ENCODE measurements at regions not wholly inside any gene's neighbourhood (a gene's known extent, or its start where the extent isn't known, plus 50 kb on each side); places are given as distances from the start of the nearest gene placed in this dataset.
"Not testable (repeated sequence)": the region's sequence is repeated elsewhere in the genome, so short reads cannot be mapped to it uniquely, and the experiment has no call there.

DNA sequence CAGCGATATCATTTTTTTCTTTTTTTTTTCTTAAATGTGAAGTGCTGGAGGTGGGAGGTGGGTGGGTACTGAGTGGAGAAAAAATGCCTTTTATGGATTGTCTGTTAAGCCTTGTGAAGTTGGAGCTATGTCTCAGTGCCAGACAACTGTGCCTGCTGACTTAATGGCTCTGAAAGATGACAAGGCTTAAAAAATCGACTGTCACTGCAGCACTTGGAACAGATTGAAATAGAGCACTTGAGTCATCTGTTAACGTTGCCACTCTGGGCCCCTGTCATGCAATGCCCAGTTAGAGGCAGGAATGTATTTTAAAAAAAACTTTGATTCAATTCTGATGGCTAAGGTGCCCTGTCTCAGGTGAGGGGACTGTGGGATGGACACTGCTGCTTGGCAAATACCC is 108.2 kb upstream of the HS3ST2 start:
- Mint-ChIP-seq H3K4me1 (no peaks in the 10 kb centered on the region), H3K4me3 (no peak overlapping the region), H3K36me3 (no peaks in the 10 kb centered on the region), H3K27ac (no peak overlapping the region), H3K9me3 (no peaks in the 10 kb centered on the region), H3K27me3 (peaks cover 2% of the 10 kb centered on the region)
- POLR2A ChIA-PET = no interaction called here
- ATAC-seq (ENCODE audit: low read depth) (no peak), DNase-seq (no peak)

- Mint-ChIP-seq H3K36me3 (no peaks in the 10 kb centered on the region), H3K4me3 (no peak overlapping the region), H3K27ac (no peak overlapping the region), H3K27me3 (peaks cover 2% of the 10 kb centered on the region), H3K9me3 (peaks cover 4% of the 10 kb centered on the region), H3K4me1 (no peaks in the 10 kb centered on the region)
- no peak for ATAC-seq (ENCODE audit: low read depth)
- POLR2A ChIA-PET = no interaction called here
- DNase-seq = no peak
These were observed 103.6 kb upstream of the HS3ST2 start for GRCh38 chr16:22710326-22710725.

DNA sequence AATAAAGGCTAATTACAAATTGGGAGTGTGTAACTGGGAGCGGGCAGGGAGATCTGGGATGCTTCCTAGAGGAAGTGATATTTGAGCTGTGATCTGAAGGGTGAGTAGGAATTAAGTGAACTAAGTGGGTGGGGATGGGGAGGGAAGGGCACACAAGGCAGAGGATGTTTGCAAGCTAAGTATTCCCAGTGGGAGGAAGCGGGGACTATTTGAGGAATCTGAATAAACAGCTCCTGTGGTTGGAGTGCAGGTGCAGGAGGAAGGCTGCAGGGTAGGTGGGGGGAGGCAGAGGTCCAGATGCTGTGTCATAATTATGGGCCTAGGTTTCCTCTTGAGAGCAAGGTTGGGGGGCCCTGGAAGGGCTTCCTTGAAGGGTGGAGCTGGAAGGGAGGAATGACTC is 102.1 kb upstream of the HS3ST2 start:
- Mint-ChIP-seq H3K4me1 (no peaks in the 10 kb centered on the region), H3K27me3 (peaks cover 2% of the 10 kb centered on the region), H3K27ac (no peak overlapping the region), H3K9me3 (peaks cover 4% of the 10 kb centered on the region), H3K4me3 (no peak overlapping the region), H3K36me3 (no peaks in the 10 kb centered on the region)
- DNase-seq (no peak), ATAC-seq (ENCODE audit: low read depth) (no peak)
- POLR2A ChIA-PET = no interaction called here

GRCh38 chr16:22712471-22712870 is 101.5 kb upstream of the HS3ST2 start:
- peaks cover 4% of the 10 kb centered on the region for H3K9me3 Mint-ChIP-seq
- no peak for ATAC-seq (ENCODE audit: low read depth)
- H3K27ac Mint-ChIP-seq = no peak overlapping the region
- no peak for DNase-seq
- no peaks in the 10 kb centered on the region for H3K36me3 Mint-ChIP-seq
- POLR2A ChIA-PET = no interaction called here
- no peak overlapping the region for H3K4me3 Mint-ChIP-seq
- H3K27me3 Mint-ChIP-seq = peaks cover 2% of the 10 kb centered on the region
- H3K4me1 Mint-ChIP-seq = no peaks in the 10 kb centered on the region

DNA sequence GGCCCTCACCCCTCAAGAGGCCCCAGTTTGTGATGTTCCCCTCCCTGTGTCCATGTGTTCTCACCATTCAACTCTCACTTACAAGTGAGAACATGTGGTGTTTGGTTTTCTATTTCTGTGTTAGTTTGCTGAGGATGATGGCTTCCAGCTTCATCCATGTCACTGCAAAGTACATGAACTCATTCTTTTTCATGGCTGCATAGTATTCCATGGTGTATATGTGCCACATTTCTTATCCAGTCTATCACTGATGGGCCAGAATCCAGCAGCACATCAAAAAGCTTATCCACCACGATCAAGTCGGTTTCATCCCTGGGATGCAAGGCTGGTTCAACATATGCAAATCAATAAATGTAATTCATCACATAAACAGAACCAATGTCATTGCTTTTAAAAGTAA is 95.4 kb upstream of the HS3ST2 start:
- H3K36me3 Mint-ChIP-seq; POLR2A ChIA-PET; H3K9me3 Mint-ChIP-seq; ATAC-seq (ENCODE audit: low read depth); H3K27me3 Mint-ChIP-seq; H3K4me3 Mint-ChIP-seq; H3K4me1 Mint-ChIP-seq; DNase-seq; H3K27ac Mint-ChIP-seq: not testable (repeated sequence)

GRCh38 chr16:22719945-22720344 is 94.0 kb upstream of the HS3ST2 start:
- no peak overlapping the region for H3K27ac Mint-ChIP-seq
- no peaks in the 10 kb centered on the region for H3K36me3 Mint-ChIP-seq
- no peak for DNase-seq
- no peaks in the 10 kb centered on the region for H3K9me3 Mint-ChIP-seq
- POLR2A ChIA-PET = no interaction called here
- ATAC-seq (ENCODE audit: low read depth) = no peak
- H3K4me1 Mint-ChIP-seq = no peaks in the 10 kb centered on the region
- H3K27me3 Mint-ChIP-seq = no peaks in the 10 kb centered on the region
- H3K4me3 Mint-ChIP-seq = no peak overlapping the region

- peaks cover 2% of the 10 kb centered on the region for H3K27me3 Mint-ChIP-seq
- DNase-seq (no peak), ATAC-seq (ENCODE audit: low read depth) (no peak)
- H3K4me3 Mint-ChIP-seq = no peak overlapping the region
- POLR2A ChIA-PET = no interaction called here
- no peaks in the 10 kb centered on the region for H3K9me3 Mint-ChIP-seq
- H3K4me1 Mint-ChIP-seq = no peaks in the 10 kb centered on the region
- no peak overlapping the region for H3K27ac Mint-ChIP-seq
- no peaks in the 10 kb centered on the region for H3K36me3 Mint-ChIP-seq
These were observed 92.4 kb upstream of the HS3ST2 start for GRCh38 chr16:22721511-22722100.

- DNase-seq; H3K36me3 Mint-ChIP-seq; ATAC-seq (ENCODE audit: low read depth); H3K27me3 Mint-ChIP-seq; H3K27ac Mint-ChIP-seq; POLR2A ChIA-PET; H3K4me1 Mint-ChIP-seq; H3K9me3 Mint-ChIP-seq; H3K4me3 Mint-ChIP-seq: not testable (repeated sequence)
These were observed 91.1 kb upstream of the HS3ST2 start for GRCh38 chr16:22722551-22723541.

DNA sequence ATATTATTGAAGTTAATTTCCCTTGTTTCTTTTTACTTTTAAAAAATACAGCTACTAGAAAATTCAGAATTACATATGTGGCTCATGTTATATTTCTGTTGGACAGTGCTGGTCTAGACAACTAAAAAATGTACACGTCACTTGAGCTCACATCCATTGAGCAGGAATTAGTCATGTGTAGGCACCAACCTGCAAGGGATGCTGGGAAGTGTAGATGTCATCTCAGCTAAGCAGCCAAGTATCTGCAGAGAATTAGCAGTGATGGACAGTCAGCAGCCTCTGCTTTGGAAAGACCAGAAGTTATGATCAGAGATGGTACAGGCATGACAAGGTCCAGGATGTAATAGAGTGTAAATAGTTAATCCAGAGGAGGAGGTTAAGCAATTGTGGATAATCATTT is 87.1 kb upstream of the HS3ST2 start:
- H3K4me1 Mint-ChIP-seq = no peaks in the 10 kb centered on the region
- no peaks in the 10 kb centered on the region for H3K36me3 Mint-ChIP-seq
- no peaks in the 10 kb centered on the region for H3K9me3 Mint-ChIP-seq
- no peak overlapping the region for H3K4me3 Mint-ChIP-seq
- peaks cover 8% of the 10 kb centered on the region for H3K27me3 Mint-ChIP-seq
- ATAC-seq (ENCODE audit: low read depth) (no peak), DNase-seq (no peak)
- POLR2A ChIA-PET = no interaction called here
- H3K27ac Mint-ChIP-seq = no peak overlapping the region

- H3K9me3 Mint-ChIP-seq = no peaks in the 10 kb centered on the region
- POLR2A ChIA-PET = no interaction called here
- DNase-seq = no peak
- H3K27ac Mint-ChIP-seq = no peak overlapping the region
- H3K4me1 Mint-ChIP-seq = no peaks in the 10 kb centered on the region
- H3K36me3 Mint-ChIP-seq = no peaks in the 10 kb centered on the region
- H3K27me3 Mint-ChIP-seq = peaks cover 8% of the 10 kb centered on the region
- no peak for ATAC-seq (ENCODE audit: low read depth)
- no peak overlapping the region for H3K4me3 Mint-ChIP-seq
These were observed 86.4 kb upstream of the HS3ST2 start for GRCh38 chr16:22727285-22728166.

GRCh38 chr16:22728167-22728836 is 85.7 kb upstream of the HS3ST2 start:
- Mint-ChIP-seq H3K9me3 (no peaks in the 10 kb centered on the region), H3K4me1 (no peaks in the 10 kb centered on the region), H3K27me3 (peaks cover 8% of the 10 kb centered on the region), H3K36me3 (no peaks in the 10 kb centered on the region), H3K27ac (no peak overlapping the region), H3K4me3 (no peak overlapping the region)
- no peak for ATAC-seq (ENCODE audit: low read depth)
- POLR2A ChIA-PET = no interaction called here
- DNase-seq = no peak

DNA sequence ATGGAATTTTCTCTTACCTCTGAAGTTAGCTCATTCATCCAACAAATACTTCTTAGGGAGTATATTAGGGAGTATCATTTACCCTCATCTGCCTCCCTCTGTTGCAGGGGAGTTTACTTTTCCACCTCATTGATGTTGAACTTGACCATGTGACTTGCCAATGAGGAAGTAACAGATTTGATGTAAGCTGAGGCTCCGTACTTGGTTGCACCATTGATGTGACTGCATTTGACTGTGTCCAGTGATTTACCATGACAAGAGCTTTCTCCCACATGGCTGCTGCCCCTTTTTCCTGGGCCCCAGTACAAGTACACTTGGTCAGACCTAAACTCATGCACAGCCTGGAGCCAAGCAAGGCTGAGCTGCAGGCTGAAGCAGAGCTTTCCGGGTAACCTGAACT is 81.6 kb upstream of the HS3ST2 start:
- POLR2A ChIA-PET = no interaction called here
- peaks cover 6% of the 10 kb centered on the region for H3K27me3 Mint-ChIP-seq
- DNase-seq = no peak

DNA sequence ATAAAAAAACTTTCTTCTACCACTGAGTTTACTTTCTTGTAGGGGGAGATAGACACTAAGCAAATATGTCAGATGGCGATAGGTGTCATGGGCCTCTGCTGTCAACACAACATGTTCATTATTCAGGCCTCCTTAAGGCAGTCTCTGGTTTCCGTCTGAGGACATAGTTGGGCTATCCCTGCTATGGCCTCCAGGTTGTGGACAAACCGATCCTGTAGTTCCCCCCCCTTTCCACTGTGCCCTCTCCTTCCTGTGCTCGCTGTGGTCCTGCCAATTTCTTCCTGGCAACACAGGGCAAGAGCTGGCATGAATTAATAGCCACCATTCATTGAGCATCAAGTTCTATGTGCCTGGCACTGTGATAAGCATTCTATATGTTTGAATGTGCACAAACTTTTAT is 81.0 kb upstream of the HS3ST2 start:
- Mint-ChIP-seq H3K4me3 (no peak overlapping the region), H3K27ac (no peak overlapping the region), H3K9me3 (no peaks in the 10 kb centered on the region), H3K36me3 (no peaks in the 10 kb centered on the region), H3K4me1 (no peaks in the 10 kb centered on the region), H3K27me3 (peaks cover 5% of the 10 kb centered on the region)
- POLR2A ChIA-PET = no interaction called here
- ATAC-seq (ENCODE audit: low read depth) = no peak
- no peak for DNase-seq

More for the DNA sequence above, 81.6 kb upstream of the HS3ST2 start:
- ATAC-seq (ENCODE audit: low read depth) = no peak
- no peaks in the 10 kb centered on the region for H3K9me3 Mint-ChIP-seq
- H3K4me3 Mint-ChIP-seq = no peak overlapping the region
- no peak overlapping the region for H3K27ac Mint-ChIP-seq
- no peaks in the 10 kb centered on the region for H3K4me1 Mint-ChIP-seq
- H3K36me3 Mint-ChIP-seq = no peaks in the 10 kb centered on the region
